OCI-LY7 (cell line): ENCODE measurements at regions not wholly inside any gene's neighbourhood (a gene's known extent, or its start where the extent isn't known, plus 50 kb on each side); places are given as distances from the start of the nearest gene placed in this dataset.

Experiments
- BruUV-seq: library from RNA; stranded (reverse); fragments of 400-500 nt; replicated peaks from 2 replicates; lab custom pipeline; 2021; lab: Mats Ljungman, UMichigan
- CTCF ChIA-PET: fragments of 300-600 bp; sonication (Branson Sonifier 250); formaldehyde crosslinking; loops from one replicate; lab custom pipeline; 2022; ENCODE audit warnings: antibody characterized with exemption; ENCODE audit not compliant: unreplicated experiment; lab: Charles Lee
- POLR2A ChIA-PET: fragments of 300-600 bp; sonication (Branson Sonifier 250); formaldehyde crosslinking; loops from one replicate; lab custom pipeline; 2022; ENCODE audit warnings: antibody characterized with exemption; lab: Charles Lee
- DNase-seq: peaks from one replicate; pipeline ENCODE4 v3.0.0-alpha.2; 2015; ENCODE audit warnings: low spot score
- H2AFZ ChIP-seq: fragments of 200-600 bp; sonication (generic), shearing (Covaris generic); 2 replicates; pipeline ENCODE4 v1.6.1; 2014; ENCODE audit warnings: mild to moderate bottlenecking, antibody characterized with exemption, low read length, moderate library complexity
- H3K27ac ChIP-seq: fragments of 200-600 bp; sonication (generic); 2 replicates; pipeline ENCODE4 v1.5.1; 2014; ENCODE audit warnings: mixed run types, low read depth, mild to moderate bottlenecking, moderate library complexity, low read length, inconsistent platforms; ENCODE audit not compliant: poor library complexity, severe bottlenecking
- H3K36me3 ChIP-seq: fragments of 200-600 bp; sonication (generic); 2 replicates; pipeline ENCODE4 v1.6.1; 2014; ENCODE audit warnings: mild to moderate bottlenecking, antibody characterized with exemption, low read length, moderate library complexity, mixed read lengths; ENCODE audit not compliant: insufficient read depth
- H3K4me1 ChIP-seq: fragments of 200-600 bp; sonication (generic); 2 replicates; pipeline ENCODE4 v1.5.1; 2014; ENCODE audit warnings: mild to moderate bottlenecking, low read length; ENCODE audit not compliant: insufficient read depth, poor library complexity, severe bottlenecking
- H3K4me2 ChIP-seq: fragments of 200-600 bp; sonication (generic); 2 replicates; pipeline ENCODE4 v1.6.1; 2014; ENCODE audit warnings: mild to moderate bottlenecking, low read length
- H3K4me3 ChIP-seq: fragments of 200-600 bp; sonication (generic); 2 replicates; pipeline ENCODE4 v1.5.1; 2014; ENCODE audit warnings: mild to moderate bottlenecking, low read depth, low read length; ENCODE audit not compliant: poor library complexity, severe bottlenecking
- H3K79me2 ChIP-seq: fragments of 200-600 bp; sonication (generic); 2 replicates; pipeline ENCODE4 v1.6.1; 2016; ENCODE audit warnings: low read depth, mild to moderate bottlenecking, low read length, moderate library complexity, mixed read lengths; ENCODE audit not compliant: insufficient read depth
- H3K9me2 ChIP-seq: fragments of 200-600 bp; sonication (generic); 2 replicates; pipeline ENCODE4 v1.6.1; 2016; ENCODE audit warnings: mild to moderate bottlenecking, low read length, mixed read lengths; ENCODE audit not compliant: insufficient read depth
- H3K9me3 ChIP-seq: fragments of 200-600 bp; sonication (generic); 2 replicates; pipeline ENCODE4 v1.6.1; 2014; ENCODE audit warnings: mild to moderate bottlenecking, mixed run types, low read length, mixed read lengths
- H4K20me1 ChIP-seq: fragments of 200-600 bp; sonication (generic); 2 replicates; pipeline ENCODE4 v1.6.1; 2014; ENCODE audit warnings: mild to moderate bottlenecking, antibody characterized with exemption, low read length, moderate library complexity, mixed read lengths; ENCODE audit not compliant: insufficient read depth
- EZH2phosphoT487 ChIP-seq: fragments of 200-600 bp; sonication (generic); IDR thresholded peaks from 2 replicates; pipeline ENCODE4 v1.6.1; 2018; ENCODE audit warnings: low read depth, borderline replicate concordance, mild to moderate bottlenecking, mixed run types, antibody characterized with exemption, low read length, moderate library complexity, mixed read lengths
- intact Hi-C: fragments of 100-400 bp; cut with micrococcal nuclease; formaldehyde crosslinking; loops from one replicate; pipeline ENCODE4 v1.10.0; 2022; ENCODE audit not compliant: unreplicated experiment
- TF ChIP-seq, protein P1 (sequence below): fragments of 200-600 bp; sonication (generic); conservative IDR thresholded peaks from 2 replicates; pipeline ENCODE4 v1.5.1; 2014; ENCODE audit warnings: mild to moderate bottlenecking, antibody characterized with exemption, low read length, moderate library complexity, mixed read lengths

DNA sequence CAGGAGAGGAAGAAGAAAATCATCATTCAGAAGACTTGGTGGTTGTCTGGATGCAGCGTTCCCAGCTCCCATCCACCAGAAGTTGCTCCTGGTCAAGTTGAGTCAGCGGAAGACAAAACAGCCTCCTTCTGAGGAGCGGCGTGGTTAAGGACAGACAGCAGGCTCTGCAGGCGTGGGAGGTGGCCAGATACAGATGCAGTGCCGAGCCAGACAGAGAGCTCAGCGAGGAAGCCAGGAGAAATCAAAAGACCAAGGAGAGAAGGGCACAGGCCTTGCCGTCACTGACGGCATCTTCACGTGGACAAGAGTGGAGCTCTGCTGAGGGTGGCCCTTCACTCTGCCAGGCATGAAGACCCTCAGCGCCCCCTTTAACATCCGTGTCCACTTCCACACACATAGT, 158.5 kb downstream of the THBS2 start:
- intact Hi-C loops, result no loop called here

DNA sequence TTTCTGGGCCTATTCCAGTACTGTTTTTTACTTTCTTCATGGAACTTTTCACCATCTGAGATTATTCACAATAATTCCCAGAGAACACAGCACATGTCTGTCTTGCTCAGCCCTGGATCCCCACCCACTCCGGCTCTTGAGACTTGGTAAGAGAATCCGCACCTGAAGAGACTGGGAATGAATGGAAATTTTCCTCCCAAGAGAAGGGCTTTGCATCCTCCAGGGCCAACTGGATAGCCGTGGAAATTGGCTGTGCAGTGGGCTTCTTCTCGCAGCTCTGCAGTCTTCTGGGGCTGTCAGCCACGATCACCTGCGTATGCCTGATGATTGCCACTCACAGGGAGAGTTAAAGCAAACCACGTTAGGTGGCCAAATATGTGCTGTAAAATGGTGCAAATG, 159.1 kb downstream of the THBS2 start:
- no peaks in the 10 kb centered on the region for H4K20me1 ChIP-seq
- no peak overlapping the region for H3K27ac ChIP-seq
- DNase-seq, result no peak
- H3K79me2 ChIP-seq, result no peaks in the 10 kb centered on the region
- no TSS peak for BruUV-seq
- H3K4me3 ChIP-seq, result no peak overlapping the region
- no peaks in the 10 kb centered on the region for H3K4me1 ChIP-seq
- ChIA-PET POLR2A (no interaction called here), CTCF (no interaction called here)
- H3K9me2 ChIP-seq, result no peaks in the 10 kb centered on the region
- H3K9me3 ChIP-seq, result no peaks in the 10 kb centered on the region
- intact Hi-C loops, result no loop called here
- TF ChIP-seq, protein P1, sequence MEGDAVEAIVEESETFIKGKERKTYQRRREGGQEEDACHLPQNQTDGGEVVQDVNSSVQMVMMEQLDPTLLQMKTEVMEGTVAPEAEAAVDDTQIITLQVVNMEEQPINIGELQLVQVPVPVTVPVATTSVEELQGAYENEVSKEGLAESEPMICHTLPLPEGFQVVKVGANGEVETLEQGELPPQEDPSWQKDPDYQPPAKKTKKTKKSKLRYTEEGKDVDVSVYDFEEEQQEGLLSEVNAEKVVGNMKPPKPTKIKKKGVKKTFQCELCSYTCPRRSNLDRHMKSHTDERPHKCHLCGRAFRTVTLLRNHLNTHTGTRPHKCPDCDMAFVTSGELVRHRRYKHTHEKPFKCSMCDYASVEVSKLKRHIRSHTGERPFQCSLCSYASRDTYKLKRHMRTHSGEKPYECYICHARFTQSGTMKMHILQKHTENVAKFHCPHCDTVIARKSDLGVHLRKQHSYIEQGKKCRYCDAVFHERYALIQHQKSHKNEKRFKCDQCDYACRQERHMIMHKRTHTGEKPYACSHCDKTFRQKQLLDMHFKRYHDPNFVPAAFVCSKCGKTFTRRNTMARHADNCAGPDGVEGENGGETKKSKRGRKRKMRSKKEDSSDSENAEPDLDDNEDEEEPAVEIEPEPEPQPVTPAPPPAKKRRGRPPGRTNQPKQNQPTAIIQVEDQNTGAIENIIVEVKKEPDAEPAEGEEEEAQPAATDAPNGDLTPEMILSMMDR, result no peak
- no peak for TF ChIP-seq EZH2phosphoT487
- no peak overlapping the region for H3K4me2 ChIP-seq
- H3K36me3 ChIP-seq, result no peaks in the 10 kb centered on the region
- no peak overlapping the region for H2AFZ ChIP-seq

More for the DNA sequence above, 158.5 kb downstream of the THBS2 start:
- Histone ChIP-seq H3K4me1 (no peaks in the 10 kb centered on the region), H3K79me2 (no peaks in the 10 kb centered on the region), H4K20me1 (no peaks in the 10 kb centered on the region), H3K27ac (no peak overlapping the region), H3K36me3 (no peaks in the 10 kb centered on the region), H3K4me2 (no peak overlapping the region), H2AFZ (no peak overlapping the region), H3K4me3 (no peak overlapping the region), H3K9me3 (no peaks in the 10 kb centered on the region), H3K9me2 (no peaks in the 10 kb centered on the region)
- CTCF ChIA-PET, result no interaction called here
- POLR2A ChIA-PET, result no interaction called here
- no peak for TF ChIP-seq EZH2phosphoT487
- TF ChIP-seq, protein P1, result no peak
- no peak for DNase-seq
- BruUV-seq, result no TSS peak

DNA sequence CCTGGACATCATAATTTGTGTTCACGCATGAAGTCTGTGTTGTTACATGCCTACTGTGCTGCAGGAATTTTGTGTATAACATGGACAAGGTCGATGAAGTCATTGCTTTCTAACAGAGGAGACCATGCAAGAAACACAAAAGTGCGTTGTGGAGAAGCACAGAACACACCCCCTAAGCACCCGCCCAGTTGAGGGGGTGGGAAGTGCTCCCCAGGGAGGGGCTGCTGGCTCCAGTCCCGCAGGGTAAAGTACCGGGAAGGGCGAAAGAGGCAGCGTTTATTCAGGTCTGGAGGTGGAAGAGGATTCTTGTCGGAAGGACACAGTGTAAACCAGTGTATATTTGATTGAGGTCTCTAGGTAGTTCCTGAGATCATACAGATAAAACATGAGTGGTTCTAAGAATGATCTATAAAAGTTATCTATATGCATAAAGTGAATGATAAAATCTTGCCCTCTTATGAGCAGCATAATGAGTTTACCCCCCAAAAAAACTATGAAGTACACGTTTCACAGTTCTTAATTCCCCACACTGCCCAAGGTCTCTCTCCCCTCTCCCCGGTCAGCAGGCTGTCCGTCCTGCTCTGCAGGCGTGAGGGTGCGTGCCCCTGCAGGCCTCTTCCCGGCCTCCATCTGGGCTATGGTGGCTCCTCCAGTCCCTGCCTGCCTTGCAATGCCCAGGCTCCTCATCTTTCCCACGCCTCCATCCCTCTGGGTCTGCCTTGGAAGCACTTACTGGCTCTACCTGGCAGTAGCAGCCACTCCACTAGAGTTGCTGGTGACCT, 159.7 kb downstream of the THBS2 start:
- POLR2A ChIA-PET, result no interaction called here
- no TSS peak for BruUV-seq
- TF ChIP-seq EZH2phosphoT487, result no peak
- TF ChIP-seq, protein P1, result no peak
- Histone ChIP-seq H3K4me2 (no peak overlapping the region), H3K9me3 (no peaks in the 10 kb centered on the region), H2AFZ (no peak overlapping the region), H3K4me3 (no peak overlapping the region), H3K79me2 (no peaks in the 10 kb centered on the region), H3K27ac (no peak overlapping the region), H3K4me1 (no peaks in the 10 kb centered on the region), H3K36me3 (no peaks in the 10 kb centered on the region), H4K20me1 (no peaks in the 10 kb centered on the region), H3K9me2 (no peaks in the 10 kb centered on the region)
- CTCF ChIA-PET, result no interaction called here
- DNase-seq, result no peak
- intact Hi-C loops, result no loop called here
